ENCODE measurements at regions not wholly inside any gene's neighbourhood (a gene's known extent, or its start where the extent isn't known, plus 50 kb on each side); places are given as distances from the start of the nearest gene placed in this dataset.

GRCh38 chr4:100269446-100269845 is 79.2 kb upstream of the DDIT4L start:
- no peak overlapping the region for H3K27ac ChIP-seq (ENCODE audit: low read depth in 1 of 2, low read length in 1 of 2)
- TF ChIP-seq CTCF (IDR thresholded peaks at IDR 0.05; ENCODE audit: control extremely low read depth, extremely low read depth) = no peak
- ATAC-seq (ENCODE audit: insufficient read depth, low FRiP score) (no peak), DNase-seq (no peak)
- H3K4me3 ChIP-seq = no peak overlapping the region
- H3K9ac ChIP-seq (ENCODE audit: insufficient read depth in 1 of 2, low read length in 2 of 2) = no peak overlapping the region
- no peaks in the 10 kb centered on the region for H3K36me3 ChIP-seq (ENCODE audit: control insufficient read depth in 4 of 4, insufficient read depth in 4 of 4, low read length in 4 of 4)
- no peaks in the 10 kb centered on the region for H3K4me1 ChIP-seq (ENCODE audit: control insufficient read depth in 5 of 5, insufficient read depth in 5 of 5, low read length in 5 of 5)
- H3K9me3 ChIP-seq (ENCODE audit: control insufficient read depth in 4 of 4, insufficient read depth in 3 of 4, low read length in 3 of 4) = peaks cover 0 to 4% (median under 1%) of the 10 kb centered on the region in 4 donors
- 89 to 92% methylated on average over 2 of the region's 2 CpGs for WGBS, 2 donors
- H3K27me3 ChIP-seq (ENCODE audit: control insufficient read depth in 3 of 3, insufficient read depth in 3 of 3, low read length in 2 of 3) = no peaks in the 10 kb centered on the region

- no peaks in the 10 kb centered on the region for H3K27me3 ChIP-seq (ENCODE audit: control insufficient read depth in 3 of 3, insufficient read depth in 3 of 3, low read length in 2 of 3)
- 87 to 88% methylated on average over 2 of the region's 2 CpGs for WGBS, 2 donors
These were observed 78.5 kb upstream of the DDIT4L start for GRCh38 chr4:100268789-100269188.

GRCh38 chr4:100261346-100261745 is 71.1 kb upstream of the DDIT4L start:
- Histone ChIP-seq H3K27me3 (ENCODE audit: control insufficient read depth in 3 of 3, insufficient read depth in 3 of 3, low read length in 2 of 3) (no peaks in the 10 kb centered on the region), H3K36me3 (ENCODE audit: control insufficient read depth in 4 of 4, insufficient read depth in 4 of 4, low read length in 4 of 4) (no peaks in the 10 kb centered on the region), H3K4me1 (ENCODE audit: control insufficient read depth in 5 of 5, insufficient read depth in 5 of 5, low read length in 5 of 5) (no peaks in the 10 kb centered on the region), H3K27ac (ENCODE audit: low read depth in 1 of 2, low read length in 1 of 2) (no peak overlapping the region), H3K4me3 (no peak overlapping the region), H3K9me3 (ENCODE audit: control insufficient read depth in 4 of 4, insufficient read depth in 3 of 4, low read length in 3 of 4) (peaks cover 0 to 2% (median 0%) of the 10 kb centered on the region in 4 donors), H3K9ac (ENCODE audit: insufficient read depth in 1 of 2, low read length in 2 of 2) (no peak overlapping the region)
- WGBS, 2 donors = 73 to 79% methylated on average over 2 of the region's 2 CpGs
- ATAC-seq (ENCODE audit: insufficient read depth, low FRiP score) (no peak), DNase-seq (no peak)
- no peak for TF ChIP-seq CTCF (IDR thresholded peaks at IDR 0.05; ENCODE audit: control extremely low read depth, extremely low read depth)

More at GRCh38 chr4:100268789-100269188, 78.5 kb upstream of the DDIT4L start:
- no peak overlapping the region for H3K4me3 ChIP-seq
- peaks cover 0 to 4% (median under 1%) of the 10 kb centered on the region in 4 donors for H3K9me3 ChIP-seq (ENCODE audit: control insufficient read depth in 4 of 4, insufficient read depth in 3 of 4, low read length in 3 of 4)
- TF ChIP-seq CTCF (IDR thresholded peaks at IDR 0.05; ENCODE audit: control extremely low read depth, extremely low read depth) = no peak
- DNase-seq (no peak), ATAC-seq (ENCODE audit: insufficient read depth, low FRiP score) (no peak)
- H3K9ac ChIP-seq (ENCODE audit: insufficient read depth in 1 of 2, low read length in 2 of 2) = no peak overlapping the region
- no peaks in the 10 kb centered on the region for H3K36me3 ChIP-seq (ENCODE audit: control insufficient read depth in 4 of 4, insufficient read depth in 4 of 4, low read length in 4 of 4)
- H3K4me1 ChIP-seq (ENCODE audit: control insufficient read depth in 5 of 5, insufficient read depth in 5 of 5, low read length in 5 of 5) = no peaks in the 10 kb centered on the region
- no peak overlapping the region for H3K27ac ChIP-seq (ENCODE audit: low read depth in 1 of 2, low read length in 1 of 2)

- WGBS, 2 donors = 95 to 97% methylated on average over 2 of the region's 2 CpGs
These were observed 68.4 kb upstream of the DDIT4L start for GRCh38 chr4:100258675-100259074.

More at GRCh38 chr4:100258675-100259074, 68.4 kb upstream of the DDIT4L start:
- H3K9me3 ChIP-seq (ENCODE audit: control insufficient read depth in 4 of 4, insufficient read depth in 3 of 4, low read length in 3 of 4) = peaks cover 0 to 2% (median 0%) of the 10 kb centered on the region in 4 donors
- TF ChIP-seq CTCF (IDR thresholded peaks at IDR 0.05; ENCODE audit: control extremely low read depth, extremely low read depth) = no peak
- no peak overlapping the region for H3K4me3 ChIP-seq
- H3K27ac ChIP-seq (ENCODE audit: low read depth in 1 of 2, low read length in 1 of 2) = no peak overlapping the region
- no peaks in the 10 kb centered on the region for H3K4me1 ChIP-seq (ENCODE audit: control insufficient read depth in 5 of 5, insufficient read depth in 5 of 5, low read length in 5 of 5)
- ATAC-seq (ENCODE audit: insufficient read depth, low FRiP score) (no peak), DNase-seq (no peak)
- no peak overlapping the region for H3K9ac ChIP-seq (ENCODE audit: insufficient read depth in 1 of 2, low read length in 2 of 2)
- H3K36me3 ChIP-seq (ENCODE audit: control insufficient read depth in 4 of 4, insufficient read depth in 4 of 4, low read length in 4 of 4) = no peaks in the 10 kb centered on the region
- no peaks in the 10 kb centered on the region for H3K27me3 ChIP-seq (ENCODE audit: control insufficient read depth in 3 of 3, insufficient read depth in 3 of 3, low read length in 2 of 3)

All from lung (tissue), 11 donors.